H9 (cell line): ENCODE measurements at regions not wholly inside any gene's neighbourhood (a gene's known extent, or its start where the extent isn't known, plus 50 kb on each side); places are given as distances from the start of the nearest gene placed in this dataset.

ENCODE experiments used
- DNase-seq: peaks from one replicate; pipeline ENCODE4 v3.0.0-alpha.2; 2017
- H2AFZ ChIP-seq: one replicate; pipeline ENCODE4 v1.6.1; 2013; ENCODE audit warnings: mild to moderate bottlenecking, low read length, control low read depth, moderate library complexity
- H2AK5ac ChIP-seq: 2 replicates; pipeline ENCODE4 v1.6.1; 2013; ENCODE audit warnings: low read length, control low read depth, mixed read lengths; ENCODE audit not compliant: insufficient read length
- H2BK120ac ChIP-seq: one replicate; pipeline ENCODE4 v1.6.1; 2013; ENCODE audit warnings: low read depth, mild to moderate bottlenecking, low read length, control low read depth, inconsistent platforms; ENCODE audit not compliant: poor library complexity, severe bottlenecking
- H2BK12ac ChIP-seq: 2 replicates; pipeline ENCODE4 v1.6.1; 2013; ENCODE audit warnings: low read length, control low read depth, mixed read lengths, low read depth; ENCODE audit not compliant: insufficient read length
- H2BK15ac ChIP-seq: 2 replicates; pipeline ENCODE4 v1.6.1; 2013; ENCODE audit warnings: low read depth, low read length, control low read depth
- H2BK20ac ChIP-seq: one replicate; pipeline ENCODE4 v1.6.1; 2013; ENCODE audit warnings: low read depth, mild to moderate bottlenecking, low read length, control low read depth, inconsistent platforms; ENCODE audit not compliant: poor library complexity, severe bottlenecking
- H2BK5ac ChIP-seq: 2 replicates; pipeline ENCODE4 v1.6.1; 2013; ENCODE audit warnings: low read length, control low read depth, mixed read lengths; ENCODE audit not compliant: insufficient read length
- H3K14ac ChIP-seq: 2 replicates; pipeline ENCODE4 v1.6.1; 2013; ENCODE audit warnings: low read length, control low read depth; ENCODE audit not compliant: insufficient read depth
- H3K18ac ChIP-seq: 2 replicates; pipeline ENCODE4 v1.6.1; 2013; ENCODE audit warnings: low read depth, mild to moderate bottlenecking, mixed read lengths, low read length, control low read depth; ENCODE audit not compliant: insufficient read length
- H3K23ac ChIP-seq: 2 replicates; pipeline ENCODE4 v1.6.1; 2013; ENCODE audit warnings: low read length, control low read depth, mixed read lengths, low read depth; ENCODE audit not compliant: insufficient read length
- H3K23me2 ChIP-seq: 2 replicates; pipeline ENCODE4 v1.6.1; 2013; ENCODE audit warnings: low read depth, mild to moderate bottlenecking, mixed read lengths, low read length, control low read depth; ENCODE audit not compliant: insufficient read length, poor library complexity, severe bottlenecking
- H3K27ac ChIP-seq: 2 replicates; pipeline ENCODE4 v1.5.1; 2013; ENCODE audit warnings: low read length, control low read depth, mixed read lengths, low read depth; ENCODE audit not compliant: insufficient read length
- H3K27me3 ChIP-seq: 2 replicates; pipeline ENCODE4 v1.6.1; 2013; ENCODE audit warnings: low read length, control low read depth, inconsistent platforms; ENCODE audit not compliant: insufficient read depth
- H3K4ac ChIP-seq: 2 replicates; pipeline ENCODE4 v1.6.1; 2013; ENCODE audit warnings: low read depth, mild to moderate bottlenecking, control low read depth, inconsistent platforms, low read length, moderate library complexity
- H3K4me1 ChIP-seq: 2 replicates; pipeline ENCODE4 v1.6.1; 2013; ENCODE audit warnings: low read length, control low read depth, inconsistent platforms; ENCODE audit not compliant: insufficient read depth
- H3K4me2 ChIP-seq: 2 replicates; pipeline ENCODE4 v1.6.1; 2013; ENCODE audit warnings: low read length, control low read depth, mixed read lengths; ENCODE audit not compliant: insufficient read length, insufficient read depth
- H3K56ac ChIP-seq: 2 replicates; pipeline ENCODE4 v1.6.1; 2013; ENCODE audit warnings: low read depth, mild to moderate bottlenecking, mixed read lengths, low read length, control low read depth; ENCODE audit not compliant: insufficient read length
- H3K79me1 ChIP-seq: 2 replicates; pipeline ENCODE4 v1.6.1; 2013; ENCODE audit warnings: low read depth, mild to moderate bottlenecking, moderate library complexity, low read length, control low read depth, inconsistent platforms; ENCODE audit not compliant: insufficient read depth, poor library complexity, severe bottlenecking
- H3K79me2 ChIP-seq: 2 replicates; pipeline ENCODE4 v1.6.1; 2013; ENCODE audit warnings: low read length, control low read depth, inconsistent platforms; ENCODE audit not compliant: insufficient read depth
- H3K9ac ChIP-seq: 2 replicates; pipeline ENCODE4 v1.6.1; 2013; ENCODE audit warnings: low read length, control low read depth, mixed read lengths; ENCODE audit not compliant: insufficient read length; ENCODE audit errors: extremely low read depth
- H3K9me3 ChIP-seq: one replicate; pipeline ENCODE4 v1.6.1; 2013; ENCODE audit warnings: low read depth, low read length, inconsistent platforms; ENCODE audit not compliant: control insufficient read depth
- H3T11ph ChIP-seq: one replicate; pipeline ENCODE4 v1.6.1; 2013; ENCODE audit warnings: mild to moderate bottlenecking, low read length, control low read depth, inconsistent platforms
- H4K20me1 ChIP-seq: one replicate; pipeline ENCODE4 v1.6.1; 2013; ENCODE audit not compliant: control insufficient read depth, insufficient read length, insufficient read depth
- H4K5ac ChIP-seq: 2 replicates; pipeline ENCODE4 v1.6.1; 2013; ENCODE audit warnings: low read depth, mild to moderate bottlenecking, mixed read lengths, low read length, control low read depth; ENCODE audit not compliant: insufficient read length
- H4K8ac ChIP-seq: replicated peaks from 2 replicates; pipeline ENCODE4 v1.6.1; 2013; ENCODE audit warnings: low read length, control low read depth, mixed read lengths, low read depth; ENCODE audit not compliant: insufficient read length
- H4K91ac ChIP-seq: 2 replicates; pipeline ENCODE4 v1.6.1; 2013; ENCODE audit warnings: low read depth, mild to moderate bottlenecking, moderate library complexity, mixed read lengths, low read length, control low read depth; ENCODE audit not compliant: insufficient read length
- H3K27ac Mint-ChIP-seq, 3 experiments: 2 replicates in 2 of 3; 3 replicates in 1 of 3; pipeline ENCODE4 v1.8.0; 2020 to 2021; ENCODE audit warnings: mixed read lengths in 3 of 3, mild to moderate bottlenecking in 1 of 3, moderate library complexity in 1 of 3
- H3K27me3 Mint-ChIP-seq: 2 replicates; pipeline ENCODE4 v1.8.0; 2021; ENCODE audit warnings: low read depth, mild to moderate bottlenecking, moderate library complexity, mixed read lengths
- H3K36me3 Mint-ChIP-seq, 3 experiments: 2 replicates in 2 of 3; 3 replicates in 1 of 3; pipeline ENCODE4 v1.8.0; 2020 to 2021; ENCODE audit warnings: low read depth in 3 of 3, mixed read lengths in 3 of 3; ENCODE audit not compliant: insufficient read depth in 1 of 3
- H3K4me1 Mint-ChIP-seq, 2 experiments: 2 replicates each; pipeline ENCODE4 v1.8.0; 2020; ENCODE audit warnings: mixed read lengths in 2 of 2
- H3K4me3 Mint-ChIP-seq, 2 experiments: 2 replicates in 1 of 2; 3 replicates in 1 of 2; pipeline ENCODE4 v1.8.0; 2020 to 2021; ENCODE audit warnings: mild to moderate bottlenecking in 2 of 2, mixed read lengths in 2 of 2, moderate library complexity in 1 of 2
- H3K9me3 Mint-ChIP-seq, 2 experiments: 2 replicates in 1 of 2; 3 replicates in 1 of 2; pipeline ENCODE4 v1.8.0; 2020; ENCODE audit warnings: mild to moderate bottlenecking in 2 of 2, mixed read lengths in 2 of 2, moderate library complexity in 1 of 2
- WGBS: extraction: QIAGEN DNeasy Blood & Tissue Kit; methylation state at CpG from one replicate; pipeline ENCODE4 v1.1.7; 2013; ENCODE audit warnings: missing lambda C conversion rate, low lambda C conversion rate, mixed read lengths; ENCODE audit not compliant: insufficient read length; ENCODE audit errors: extremely low coverage; 5-methylcytosine and 5-hydroxymethylcytosine counted together
- TF ChIP-seq, protein P1 (sequence below): fragments of 200-600 bp; sonication (generic); conservative IDR thresholded peaks from 3 replicates; pipeline ENCODE4 v1.8.0; 2021; ENCODE audit warnings: antibody characterized with exemption, mild to moderate bottlenecking

DNA sequence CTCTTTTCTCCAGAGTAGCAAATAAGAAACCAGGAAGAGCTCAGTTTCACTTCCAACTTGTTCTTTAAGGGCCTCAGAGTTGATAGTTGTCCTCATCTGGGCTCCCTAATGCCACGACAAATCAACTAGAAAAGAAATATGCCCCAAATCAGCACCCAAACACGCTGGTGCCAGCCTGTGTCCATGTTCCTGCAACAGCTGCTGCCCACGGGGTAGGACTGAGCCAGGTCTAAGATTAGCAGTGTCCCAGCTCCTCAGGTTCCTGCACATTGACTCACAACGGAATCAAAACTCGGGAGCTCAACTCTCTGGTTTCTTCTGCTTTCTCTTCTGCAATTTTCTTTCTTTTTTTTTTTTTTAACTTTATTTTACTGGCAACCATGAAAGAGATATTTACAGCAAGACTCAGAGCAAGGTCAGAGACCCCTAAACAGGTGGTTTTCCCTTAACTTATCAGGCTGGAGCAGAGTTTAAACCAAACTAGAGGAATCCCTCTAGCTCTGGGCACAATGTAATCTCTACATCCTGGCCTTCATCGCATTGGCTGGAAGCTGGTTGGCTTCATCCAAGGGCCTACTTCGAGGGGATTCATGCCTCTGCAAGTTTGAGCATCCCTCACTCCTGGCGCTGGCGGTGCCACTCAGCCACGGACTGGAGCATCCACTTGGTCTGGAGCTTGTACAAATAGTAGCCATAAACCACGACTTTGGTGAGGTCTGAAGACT is 126.1 kb downstream of the PFKFB3 start:
- H3K27me3 Mint-ChIP-seq, result no peaks in the 10 kb centered on the region; the same call in 1 of the 2 replicates
- Histone ChIP-seq H3K4ac (no peak overlapping the region), H3K23me2 (no peaks in the 10 kb centered on the region), H2AFZ (no peak overlapping the region), H4K5ac (no peak overlapping the region), H3K4me1 (no peaks in the 10 kb centered on the region), H3K79me2 (no peaks in the 10 kb centered on the region), H3K23ac (no peak overlapping the region), H3K27me3 (no peaks in the 10 kb centered on the region), H3K14ac (no peak overlapping the region; the same call in 1 of the 2 replicates), H2AK5ac (no peak overlapping the region), H3K4me2 (no peak overlapping the region), H4K8ac (no peak overlapping the region), H2BK120ac (no peak overlapping the region), H3K9ac (no peak overlapping the region), H2BK15ac (no peak overlapping the region), H3K27ac (no peak overlapping the region), H3T11ph (no peak overlapping the region), H3K18ac (no peak overlapping the region), H3K79me1 (no peaks in the 10 kb centered on the region), H3K56ac (no peak overlapping the region), H2BK5ac (no peak overlapping the region), H2BK12ac (no peak overlapping the region), H4K20me1 (no peaks in the 10 kb centered on the region), H3K9me3 (no peaks in the 10 kb centered on the region), H2BK20ac (no peak overlapping the region), H4K91ac (no peak overlapping the region)
- TF ChIP-seq, protein P1, sequence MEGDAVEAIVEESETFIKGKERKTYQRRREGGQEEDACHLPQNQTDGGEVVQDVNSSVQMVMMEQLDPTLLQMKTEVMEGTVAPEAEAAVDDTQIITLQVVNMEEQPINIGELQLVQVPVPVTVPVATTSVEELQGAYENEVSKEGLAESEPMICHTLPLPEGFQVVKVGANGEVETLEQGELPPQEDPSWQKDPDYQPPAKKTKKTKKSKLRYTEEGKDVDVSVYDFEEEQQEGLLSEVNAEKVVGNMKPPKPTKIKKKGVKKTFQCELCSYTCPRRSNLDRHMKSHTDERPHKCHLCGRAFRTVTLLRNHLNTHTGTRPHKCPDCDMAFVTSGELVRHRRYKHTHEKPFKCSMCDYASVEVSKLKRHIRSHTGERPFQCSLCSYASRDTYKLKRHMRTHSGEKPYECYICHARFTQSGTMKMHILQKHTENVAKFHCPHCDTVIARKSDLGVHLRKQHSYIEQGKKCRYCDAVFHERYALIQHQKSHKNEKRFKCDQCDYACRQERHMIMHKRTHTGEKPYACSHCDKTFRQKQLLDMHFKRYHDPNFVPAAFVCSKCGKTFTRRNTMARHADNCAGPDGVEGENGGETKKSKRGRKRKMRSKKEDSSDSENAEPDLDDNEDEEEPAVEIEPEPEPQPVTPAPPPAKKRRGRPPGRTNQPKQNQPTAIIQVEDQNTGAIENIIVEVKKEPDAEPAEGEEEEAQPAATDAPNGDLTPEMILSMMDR, result no peak
- no peaks in the 10 kb centered on the region for H3K4me1 Mint-ChIP-seq
- no peak overlapping the region for H3K27ac Mint-ChIP-seq
- H3K4me3 Mint-ChIP-seq, result no peak overlapping the region
- WGBS, result no CpG with 5 or more reads among the region's 11 CpGs
- DNase-seq, result no peak
- H3K36me3 Mint-ChIP-seq, result peaks cover 6 to 18% (median 8%) of the 10 kb centered on the region in 3 experiments; a peak in 6 of 7 replicates
- H3K9me3 Mint-ChIP-seq, result peaks cover 6 to 9% of the 10 kb centered on the region in 2 experiments
